Heart left ventricle (tissue), 16 donors: ENCODE measurements at regions not wholly inside any gene's neighbourhood (a gene's known extent, or its start where the extent isn't known, plus 50 kb on each side); places are given as distances from the start of the nearest gene placed in this dataset.

Experiments used
- ATAC-seq, 4 donors: fragments of 200-7000 bp; cut with Tn5 transposase; one replicate each; pipeline ENCODE4 v1.9.1; 2020 to 2022; ENCODE audit warnings: moderate library complexity in 4 of 4, mild to moderate bottlenecking in 3 of 4, moderate number of reproducible peaks in 1 of 4
- DNase-seq, 5 donors: peaks; one replicate each; pipeline ENCODE4 v3.0.0-alpha.2; 2020
- H3K27ac ChIP-seq, 12 donors: fragments of 200-600 bp; sonication (generic) in 4 of 12; one replicate each; pipeline versions ENCODE4 v1.5.0 to v1.8.0; 2016 to 2022; ENCODE audit warnings: mild to moderate bottlenecking in 2 of 12
- H3K27me3 ChIP-seq, 9 donors: fragments of 200-600 bp; sonication (generic) in 2 of 9; one replicate each; pipeline versions ENCODE4 v1.5.1 to v1.8.0; 2016 to 2022; ENCODE audit warnings: mild to moderate bottlenecking in 3 of 9
- H3K36me3 ChIP-seq, 9 donors: fragments of 200-600 bp; sonication (generic) in 2 of 9; one replicate each; pipeline versions ENCODE4 v1.5.0 to v1.8.0; 2018 to 2022; ENCODE audit warnings: mild to moderate bottlenecking in 2 of 9
- H3K4me1 ChIP-seq, 12 donors: fragments of 200-600 bp; sonication (generic) in 4 of 12; one replicate each; pipeline versions ENCODE4 v1.5.0 to v1.8.0; 2016 to 2022; ENCODE audit warnings: mild to moderate bottlenecking in 3 of 12
- H3K4me3 ChIP-seq, 12 donors: fragments of 200-600 bp; sonication (generic) in 4 of 12; one replicate each; pipeline versions ENCODE4 v1.5.0 to v1.8.0; 2017 to 2022; ENCODE audit warnings: mild to moderate bottlenecking in 9 of 12, moderate library complexity in 4 of 12
- H3K9me3 ChIP-seq, 12 donors: fragments of 200-600 bp; sonication (generic) in 4 of 12; one replicate each; pipeline versions ENCODE4 v1.5.0 to v1.8.0; 2016 to 2022; ENCODE audit warnings: mild to moderate bottlenecking in 1 of 12
- POLR2A ChIP-seq, 2 donors: fragments of 450-650 bp; IDR thresholded peaks; one replicate each; pipeline ENCODE4 v1.6.1; 2017; ENCODE audit warnings: antibody characterized with exemption in 2 of 2, mild to moderate bottlenecking in 2 of 2, moderate library complexity in 2 of 2
- WGBS, 4 donors: extraction: QIAGEN DNeasy Blood & Tissue Kit in 2 of 4; methylation state at CpG; one replicate each; pipeline versions ENCODE4 v1.1.5 to v1.1.7; 2013 to 2018; 5-methylcytosine and 5-hydroxymethylcytosine counted together
- intact Hi-C, 10 donors: fragments of 100-400 bp; cut with DNase I; formaldehyde crosslinking; loops; one replicate each; pipeline versions ENCODE4 v1.11.1 to v1.14.2; 2022
- TF ChIP-seq, protein P1 (sequence below), 12 donors: fragments of 200-600 bp; sonication (generic) in 4 of 12; IDR thresholded peaks; one replicate each; pipeline versions ENCODE4 v1.5.0 to v1.8.0; 2018 to 2022; ENCODE audit warnings: antibody characterized with exemption in 12 of 12, mild to moderate bottlenecking in 5 of 12
- donor health status: ischemic (EF 13 %, LVEDD 7.1; RV severe dilation, severe dysfunction).
- donor health status: healthy with polysubstance abuse.
- donor health status: DM: no; HTN: yes; CAD: no.
- donor health status: DM: no; HTN: no; CAD: no.
- donor health status: ischemic (EF 25% LVEDD 6.9; RV normal size, moderate dysfunction).
- donor health status: ischemic (EF 25% LVEDD 5.7; RV mildly dilated, moderate dysfunction).
- donor health status: healthy.
- donor health status: DM: yes; HTN: yes; CAD: no.
- donor health status: ischemic (EF 35%, LVEDD 5.7; RV mildly dilated, moderate dysfunction).
- donor health status: nonischemic (EF 11% LVEDD 7.7; RV severe dilation, severe dysfunction).
- donor health status: DM: yes; HTN: yes; CAD: no.
- donor health status: PGD.
- donor health status: ischemic (EF 29% LVEDD 5.4; RV normal size, mild dysfunction).
- donor health status: nonischemic (EF 23%, LVEDD 6.1; RV moderate dilation, normal function).

DNA sequence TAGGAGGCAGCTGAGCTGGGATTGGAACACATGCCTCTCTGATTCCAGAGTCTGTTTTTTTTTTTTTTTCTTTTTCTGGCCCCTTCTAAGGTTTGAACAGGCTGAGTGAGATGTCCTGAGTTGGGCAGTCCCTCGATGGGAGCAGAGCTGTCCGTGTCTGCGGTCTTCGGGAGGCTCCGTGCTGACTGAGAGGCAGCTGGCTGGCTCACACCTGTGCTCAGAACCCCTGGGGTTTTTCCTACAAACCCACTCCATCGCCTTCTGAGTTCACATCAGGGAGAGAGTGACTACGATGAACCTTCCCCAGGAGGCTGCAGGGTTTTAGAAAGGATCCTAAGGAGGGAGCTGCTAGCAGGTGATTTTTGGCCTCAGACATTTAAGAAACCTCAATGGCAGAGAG, 92.5 kb downstream of the IRF8 start:
- no peaks in the 10 kb centered on the region for H3K9me3 ChIP-seq
- peaks cover 0 to 68% (median 16%) of the 10 kb centered on the region in 9 donors for H3K27me3 ChIP-seq

DNA sequence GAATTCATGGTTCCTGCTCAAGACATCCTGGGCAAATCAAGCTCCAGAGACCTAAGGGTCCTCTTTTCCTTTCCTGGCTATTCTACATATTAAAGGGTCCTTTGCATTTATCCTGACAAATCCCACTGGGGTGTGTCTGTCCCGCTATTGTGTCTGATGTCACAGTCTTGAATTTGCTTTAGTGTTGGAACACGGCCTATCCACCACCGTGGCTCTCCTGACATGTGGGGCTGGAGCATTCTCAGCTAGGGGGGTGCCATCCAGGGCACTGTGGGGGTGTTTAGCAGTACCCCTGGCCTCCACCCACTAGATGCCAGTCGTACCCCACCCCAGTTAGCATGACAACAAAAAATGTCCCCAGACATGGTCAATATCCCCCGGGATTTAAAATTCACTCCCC, 92.9 kb downstream of the IRF8 start:
- Histone ChIP-seq H3K9me3 (no peaks in the 10 kb centered on the region), H3K27me3 (peaks cover 0 to 72% (median 16%) of the 10 kb centered on the region in 9 donors)

More for the DNA sequence above, 92.5 kb downstream of the IRF8 start:
- ATAC-seq (no peak), DNase-seq (no peak)
- Histone ChIP-seq H3K27ac (no peak overlapping the region), H3K4me1 (peaks cover 0 to 18% (median 0%) of the 10 kb centered on the region in 12 donors), H3K4me3 (no peak overlapping the region), H3K36me3 (no peaks in the 10 kb centered on the region)
- 70 to 83% (median 78%) methylated on average over 7 of the region's 7 CpGs for WGBS, 4 donors
- no peak for TF ChIP-seq POLR2A (IDR thresholded peaks at IDR 0.05)
- TF ChIP-seq, protein P1, sequence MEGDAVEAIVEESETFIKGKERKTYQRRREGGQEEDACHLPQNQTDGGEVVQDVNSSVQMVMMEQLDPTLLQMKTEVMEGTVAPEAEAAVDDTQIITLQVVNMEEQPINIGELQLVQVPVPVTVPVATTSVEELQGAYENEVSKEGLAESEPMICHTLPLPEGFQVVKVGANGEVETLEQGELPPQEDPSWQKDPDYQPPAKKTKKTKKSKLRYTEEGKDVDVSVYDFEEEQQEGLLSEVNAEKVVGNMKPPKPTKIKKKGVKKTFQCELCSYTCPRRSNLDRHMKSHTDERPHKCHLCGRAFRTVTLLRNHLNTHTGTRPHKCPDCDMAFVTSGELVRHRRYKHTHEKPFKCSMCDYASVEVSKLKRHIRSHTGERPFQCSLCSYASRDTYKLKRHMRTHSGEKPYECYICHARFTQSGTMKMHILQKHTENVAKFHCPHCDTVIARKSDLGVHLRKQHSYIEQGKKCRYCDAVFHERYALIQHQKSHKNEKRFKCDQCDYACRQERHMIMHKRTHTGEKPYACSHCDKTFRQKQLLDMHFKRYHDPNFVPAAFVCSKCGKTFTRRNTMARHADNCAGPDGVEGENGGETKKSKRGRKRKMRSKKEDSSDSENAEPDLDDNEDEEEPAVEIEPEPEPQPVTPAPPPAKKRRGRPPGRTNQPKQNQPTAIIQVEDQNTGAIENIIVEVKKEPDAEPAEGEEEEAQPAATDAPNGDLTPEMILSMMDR (IDR thresholded peaks at IDR 0.05): no peak
- intact Hi-C loops: loop anchor here in 1 of 10 donors (2.0 kb wide), 1 partner anchor 171 kb away; no protein-coding TSS in a partner anchor

DNA sequence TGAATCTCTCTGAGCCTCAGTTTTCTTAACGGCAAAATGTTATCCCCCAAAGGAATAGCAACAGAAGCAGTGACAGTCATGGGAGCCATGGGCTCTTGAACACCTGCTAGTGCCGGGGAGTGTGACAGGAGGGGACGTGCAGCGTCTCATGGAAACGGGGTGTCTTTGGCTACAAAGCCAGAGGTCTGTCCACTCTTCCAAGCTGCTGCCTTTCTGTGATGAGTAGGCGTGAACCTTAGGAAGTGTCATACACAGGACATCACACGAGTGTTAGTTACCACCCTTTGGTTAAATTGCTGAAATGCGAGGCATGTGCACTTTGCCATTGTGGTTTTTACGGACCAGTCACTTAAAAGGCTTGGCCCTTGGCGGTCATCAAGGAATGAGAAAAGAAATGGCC, 93.4 kb downstream of the IRF8 start:
- DNase-seq (no peak), ATAC-seq (no peak)
- H3K27ac ChIP-seq: no peak overlapping the region
- no peaks in the 10 kb centered on the region for H3K9me3 ChIP-seq
- peaks cover 0 to 74% (median 16%) of the 10 kb centered on the region in 9 donors for H3K27me3 ChIP-seq
- H3K36me3 ChIP-seq: no peaks in the 10 kb centered on the region
- 75 to 83% (median 77%) methylated on average over 10 of the region's 10 CpGs for WGBS, 4 donors
- no peak for TF ChIP-seq POLR2A (IDR thresholded peaks at IDR 0.05)
- TF ChIP-seq, protein P1 (IDR thresholded peaks at IDR 0.05): no peak
- intact Hi-C loops: no loop called here
- peaks cover 0 to 16% (median 0%) of the 10 kb centered on the region in 12 donors for H3K4me1 ChIP-seq
- H3K4me3 ChIP-seq: no peak overlapping the region

More for the DNA sequence above, 92.9 kb downstream of the IRF8 start:
- peaks cover 0 to 20% (median 0%) of the 10 kb centered on the region in 12 donors for H3K4me1 ChIP-seq
- DNase-seq (no peak), ATAC-seq (no peak)
- no peak overlapping the region for H3K4me3 ChIP-seq
- TF ChIP-seq, protein P1 (IDR thresholded peaks at IDR 0.05): no peak
- no peak for TF ChIP-seq POLR2A (IDR thresholded peaks at IDR 0.05)
- no peaks in the 10 kb centered on the region for H3K36me3 ChIP-seq
- H3K27ac ChIP-seq: no peak overlapping the region
- intact Hi-C loops: loop anchor here in 1 of 10 donors (2.0 kb wide), 1 partner anchor 171 kb away; no protein-coding TSS in a partner anchor
- 60 to 79% (median 71%) methylated on average over 5 of the region's 5 CpGs for WGBS, 4 donors

DNA sequence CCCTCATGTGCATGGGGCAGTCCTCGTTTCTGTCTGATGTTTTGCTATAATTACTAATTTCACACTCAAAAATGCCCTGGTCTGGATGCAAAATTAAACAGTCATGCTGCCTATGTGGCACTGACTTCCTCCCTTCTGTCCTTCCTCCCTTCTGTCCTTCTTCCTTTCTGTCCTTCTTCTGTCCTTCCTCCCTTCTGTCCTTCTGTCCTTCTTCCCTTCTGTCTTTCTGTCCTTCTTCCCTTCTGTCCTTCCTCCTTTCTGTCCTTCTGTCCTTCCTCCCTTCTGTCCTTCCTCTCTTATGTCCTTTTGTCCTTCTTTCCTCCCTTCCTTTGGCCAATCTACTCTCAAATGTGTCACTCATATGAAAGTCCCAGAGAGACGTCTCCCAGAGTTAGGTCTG, 93.8 kb downstream of the IRF8 start:
- Histone ChIP-seq H3K9me3 (no peaks in the 10 kb centered on the region), H3K4me1 (peaks cover 0 to 15% (median 0%) of the 10 kb centered on the region in 12 donors), H3K4me3 (no peak overlapping the region), H3K27me3 (peaks cover 0 to 77% (median 16%) of the 10 kb centered on the region in 9 donors), H3K36me3 (no peaks in the 10 kb centered on the region), H3K27ac (no peak overlapping the region)
- 55 to 65% (median 63%) methylated on average over 2 of the region's 2 CpGs for WGBS, 4 donors
- TF ChIP-seq, protein P1 (IDR thresholded peaks at IDR 0.05): no peak
- TF ChIP-seq POLR2A (IDR thresholded peaks at IDR 0.05): no peak
- intact Hi-C loops: no loop called here
- DNase-seq (no peak), ATAC-seq (no peak)
